OCI-LY3 (cell line): ENCODE measurements at regions not wholly inside any gene's neighbourhood (a gene's known extent, or its start where the extent isn't known, plus 50 kb on each side); places are given as distances from the start of the nearest gene placed in this dataset.

Experiments
- EZH2phosphoT487 ChIP-seq: fragments of 200-600 bp; shearing (Covaris generic); IDR thresholded peaks from 2 replicates; pipeline ENCODE4 v1.6.1; 2018; ENCODE audit warnings: antibody characterized with exemption, mixed run types, low read depth
- TF ChIP-seq, protein P1 (sequence below): fragments of 200-600, 300-600 bp; sonication (generic); IDR thresholded peaks from 2 replicates; pipeline ENCODE4 v1.5.1; 2014; ENCODE audit warnings: antibody characterized with exemption, low read length, low read depth

GRCh38 chr21:35971824-35972223 is 88.5 kb downstream of the SETD4 start:
- TF ChIP-seq, protein P1, sequence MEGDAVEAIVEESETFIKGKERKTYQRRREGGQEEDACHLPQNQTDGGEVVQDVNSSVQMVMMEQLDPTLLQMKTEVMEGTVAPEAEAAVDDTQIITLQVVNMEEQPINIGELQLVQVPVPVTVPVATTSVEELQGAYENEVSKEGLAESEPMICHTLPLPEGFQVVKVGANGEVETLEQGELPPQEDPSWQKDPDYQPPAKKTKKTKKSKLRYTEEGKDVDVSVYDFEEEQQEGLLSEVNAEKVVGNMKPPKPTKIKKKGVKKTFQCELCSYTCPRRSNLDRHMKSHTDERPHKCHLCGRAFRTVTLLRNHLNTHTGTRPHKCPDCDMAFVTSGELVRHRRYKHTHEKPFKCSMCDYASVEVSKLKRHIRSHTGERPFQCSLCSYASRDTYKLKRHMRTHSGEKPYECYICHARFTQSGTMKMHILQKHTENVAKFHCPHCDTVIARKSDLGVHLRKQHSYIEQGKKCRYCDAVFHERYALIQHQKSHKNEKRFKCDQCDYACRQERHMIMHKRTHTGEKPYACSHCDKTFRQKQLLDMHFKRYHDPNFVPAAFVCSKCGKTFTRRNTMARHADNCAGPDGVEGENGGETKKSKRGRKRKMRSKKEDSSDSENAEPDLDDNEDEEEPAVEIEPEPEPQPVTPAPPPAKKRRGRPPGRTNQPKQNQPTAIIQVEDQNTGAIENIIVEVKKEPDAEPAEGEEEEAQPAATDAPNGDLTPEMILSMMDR = no peak
- TF ChIP-seq EZH2phosphoT487 = no peak
